ENCODE measurements at regions not wholly inside any gene's neighbourhood (a gene's known extent, or its start where the extent isn't known, plus 50 kb on each side); places are given as distances from the start of the nearest gene placed in this dataset.

- TF ChIP-seq CTCF (IDR thresholded peaks at IDR 0.05) = no peak
- no peak for TF ChIP-seq POLR2A (IDR thresholded peaks at IDR 0.05)
- TF ChIP-seq POLR2AphosphoS5 (IDR thresholded peaks at IDR 0.05) = no peak
These were observed 313.6 kb upstream of the OBI1 start for GRCh38 chr13:78972561-78972960.

Measured in prostate gland (tissue), 2 donors.